Smooth muscle cell (in vitro differentiated cells): ENCODE measurements at regions not wholly inside any gene's neighbourhood (a gene's known extent, or its start where the extent isn't known, plus 50 kb on each side); places are given as distances from the start of the nearest gene placed in this dataset.
A peak's percentile ranks its signal among the peaks of the same experiment; 100 is the strongest.

Source experiments
- DNase-seq: peaks from one replicate; lab custom pipeline; 2025; ENCODE audit not compliant: unreplicated experiment; lab: John Stamatoyannopoulos, UW
- H2AFZ ChIP-seq: fragments of 200-600 bp; sonication (generic); 2 replicates; pipeline ENCODE4 v1.6.0; 2016; ENCODE audit warnings: antibody characterized with exemption, low read depth, mild to moderate bottlenecking
- H3F3A ChIP-seq: fragments of 200-600 bp; sonication (generic); 2 replicates; pipeline ENCODE4 v1.6.0; 2017; ENCODE audit warnings: antibody characterized with exemption, low read depth
- H3K27ac ChIP-seq: fragments of 200-600 bp; sonication (generic); 2 replicates; pipeline ENCODE4 v1.5.1; 2016; ENCODE audit warnings: low read depth, mild to moderate bottlenecking
- H3K27me3 ChIP-seq: fragments of 200-600 bp; sonication (generic); 2 replicates; pipeline ENCODE4 v1.6.1; 2016; ENCODE audit warnings: low read depth, mild to moderate bottlenecking
- H3K36me3 ChIP-seq: fragments of 200-600 bp; sonication (generic); 2 replicates; pipeline ENCODE4 v1.5.1; 2016; ENCODE audit warnings: low read depth
- H3K4me1 ChIP-seq: fragments of 200-600 bp; sonication (generic); 2 replicates; pipeline ENCODE4 v1.5.1; 2016; ENCODE audit warnings: low read depth
- H3K4me2 ChIP-seq: fragments of 200-600 bp; sonication (generic); 2 replicates; pipeline ENCODE4 v1.6.0; 2016; ENCODE audit warnings: mild to moderate bottlenecking
- H3K4me3 ChIP-seq: fragments of 200-600 bp; sonication (generic); 2 replicates; pipeline ENCODE4 v1.5.1; 2016; ENCODE audit warnings: mild to moderate bottlenecking
- H3K79me2 ChIP-seq: fragments of 200-600 bp; sonication (generic); 2 replicates; pipeline ENCODE4 v1.6.0; 2016; ENCODE audit warnings: low read depth, mild to moderate bottlenecking
- H3K9ac ChIP-seq: fragments of 200-600 bp; sonication (generic); 2 replicates; pipeline ENCODE4 v1.6.0; 2016; ENCODE audit warnings: low read depth
- H3K9me3 ChIP-seq: fragments of 200-600 bp; sonication (generic); replicated peaks from 2 replicates; pipeline ENCODE4 v1.5.1; 2016; ENCODE audit warnings: low read depth
- H4K20me1 ChIP-seq: fragments of 200-600 bp; sonication (generic); 2 replicates; pipeline ENCODE4 v1.6.0; 2016; ENCODE audit warnings: low read depth
- WGBS: methylation state at CpG from one replicate; pipeline ENCODE4 v1.1.7; 2016; ENCODE audit warnings: low lambda C conversion rate; 5-methylcytosine and 5-hydroxymethylcytosine counted together
- TF ChIP-seq, protein P1 (sequence below): fragments of 200-600 bp; sonication (generic); IDR thresholded peaks from 2 replicates; pipeline ENCODE4 v1.5.1; 2017; ENCODE audit warnings: borderline replicate concordance, mild to moderate bottlenecking, antibody characterized with exemption; ENCODE audit not compliant: insufficient read depth, poor library complexity, severe bottlenecking

DNA sequence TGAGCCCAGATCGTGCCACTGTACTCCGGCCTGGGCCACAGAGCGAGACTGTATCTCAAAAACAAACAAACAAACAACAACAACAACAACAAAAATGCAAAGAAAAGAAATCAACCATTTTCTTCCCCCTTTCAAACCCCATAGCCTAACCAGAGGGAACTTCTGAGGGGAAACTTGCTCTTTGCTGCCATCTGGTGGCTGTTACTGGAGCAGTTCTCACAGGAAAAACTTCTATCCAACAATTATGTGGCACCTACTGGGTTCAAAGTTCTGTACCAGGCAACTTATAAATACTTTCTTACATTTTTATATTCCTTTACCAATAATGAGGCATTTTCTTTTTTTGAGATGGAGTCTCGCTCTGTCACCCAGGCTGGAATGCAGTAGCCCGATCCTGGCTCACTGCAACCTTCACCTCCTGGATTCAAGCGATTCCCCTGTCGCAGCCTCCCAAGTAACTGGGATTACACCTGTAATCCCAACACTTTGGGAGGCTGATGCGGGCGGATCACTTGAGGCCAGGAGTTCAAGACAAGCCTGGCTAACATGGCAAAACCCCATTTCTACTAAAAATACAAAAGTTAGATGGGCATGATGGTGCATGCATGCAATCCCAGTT is 50.9 kb upstream of the BICDL1 start:
- H3K36me3 ChIP-seq: no peaks in the 10 kb centered on the region
- no peak overlapping the region for H2AFZ ChIP-seq
- TF ChIP-seq, protein P1, sequence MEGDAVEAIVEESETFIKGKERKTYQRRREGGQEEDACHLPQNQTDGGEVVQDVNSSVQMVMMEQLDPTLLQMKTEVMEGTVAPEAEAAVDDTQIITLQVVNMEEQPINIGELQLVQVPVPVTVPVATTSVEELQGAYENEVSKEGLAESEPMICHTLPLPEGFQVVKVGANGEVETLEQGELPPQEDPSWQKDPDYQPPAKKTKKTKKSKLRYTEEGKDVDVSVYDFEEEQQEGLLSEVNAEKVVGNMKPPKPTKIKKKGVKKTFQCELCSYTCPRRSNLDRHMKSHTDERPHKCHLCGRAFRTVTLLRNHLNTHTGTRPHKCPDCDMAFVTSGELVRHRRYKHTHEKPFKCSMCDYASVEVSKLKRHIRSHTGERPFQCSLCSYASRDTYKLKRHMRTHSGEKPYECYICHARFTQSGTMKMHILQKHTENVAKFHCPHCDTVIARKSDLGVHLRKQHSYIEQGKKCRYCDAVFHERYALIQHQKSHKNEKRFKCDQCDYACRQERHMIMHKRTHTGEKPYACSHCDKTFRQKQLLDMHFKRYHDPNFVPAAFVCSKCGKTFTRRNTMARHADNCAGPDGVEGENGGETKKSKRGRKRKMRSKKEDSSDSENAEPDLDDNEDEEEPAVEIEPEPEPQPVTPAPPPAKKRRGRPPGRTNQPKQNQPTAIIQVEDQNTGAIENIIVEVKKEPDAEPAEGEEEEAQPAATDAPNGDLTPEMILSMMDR: peak; percentile 83
- no peak overlapping the region for H3K4me3 ChIP-seq
- no peak overlapping the region for H3K9ac ChIP-seq
- WGBS: 40% methylated on average over 9 of the region's 9 CpGs
- no peaks in the 10 kb centered on the region for H3F3A ChIP-seq
- no peaks in the 10 kb centered on the region for H3K4me1 ChIP-seq
- no peaks in the 10 kb centered on the region for H4K20me1 ChIP-seq
- no peaks in the 10 kb centered on the region for H3K9me3 ChIP-seq
- no peaks in the 10 kb centered on the region for H3K27me3 ChIP-seq
- DNase-seq: peak; percentile 1
- H3K4me2 ChIP-seq: no peak overlapping the region
- H3K79me2 ChIP-seq: no peaks in the 10 kb centered on the region
- no peak overlapping the region for H3K27ac ChIP-seq
